ENCODE measurements at regions not wholly inside any gene's neighbourhood (a gene's known extent, or its start where the extent isn't known, plus 50 kb on each side); places are given as distances from the start of the nearest gene placed in this dataset.
"Not testable (repeated sequence)": the region's sequence is repeated elsewhere in the genome, so short reads cannot be mapped to it uniquely, and the experiment has no call there.

DNA sequence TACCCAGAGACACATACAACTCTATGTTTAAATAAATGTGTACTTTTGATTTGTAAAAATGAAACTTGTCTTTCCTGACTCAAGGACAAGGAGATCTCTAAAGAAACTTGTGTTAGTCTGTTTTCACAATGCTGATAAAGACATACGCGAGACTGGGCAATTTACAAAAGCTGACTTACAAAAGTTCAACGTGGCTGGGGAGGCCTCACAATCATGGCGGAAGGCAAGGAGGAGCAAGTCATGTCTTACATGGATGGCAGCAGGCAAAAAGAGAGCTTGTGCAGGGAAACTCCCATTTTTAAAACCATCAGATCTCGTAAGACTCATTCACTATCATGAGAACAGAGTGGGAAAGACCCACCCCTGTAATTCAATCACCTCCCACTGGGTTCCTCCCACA is 52.2 kb upstream of the PAPSS1 start:
- DNase-seq (ENCODE audit: low spot score); CTCF ChIA-PET; POLR2A ChIA-PET (ENCODE audit: low non-redundant PET); H3K27ac ChIP-seq: not testable (repeated sequence)

DNA sequence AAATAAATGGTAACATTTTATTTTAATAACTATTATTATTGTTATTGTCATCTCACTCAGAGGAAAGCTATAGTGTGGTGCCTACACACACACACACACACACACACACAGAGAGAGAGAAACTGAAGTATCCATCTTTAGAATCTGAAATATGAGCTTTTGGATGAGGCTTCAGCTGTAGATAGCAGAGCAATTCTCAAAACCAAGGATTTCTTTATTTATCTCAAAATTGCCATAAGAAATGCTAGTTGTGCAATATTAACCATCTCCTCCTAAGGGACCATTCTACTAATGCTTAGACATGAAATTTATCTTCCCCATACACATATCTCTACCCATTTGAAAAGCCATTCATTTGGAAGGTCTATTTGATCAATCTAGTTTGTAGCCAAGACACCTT is 50.1 kb upstream of the SGMS2 start:
- DNase-seq (ENCODE audit: low spot score), result no peak
- CTCF ChIA-PET, result interaction anchor here (0.6 kb wide), 1 partner anchor 649 kb away, joined by 4 read pairs; no protein-coding TSS in a partner anchor
- TF ChIP-seq, protein P1, sequence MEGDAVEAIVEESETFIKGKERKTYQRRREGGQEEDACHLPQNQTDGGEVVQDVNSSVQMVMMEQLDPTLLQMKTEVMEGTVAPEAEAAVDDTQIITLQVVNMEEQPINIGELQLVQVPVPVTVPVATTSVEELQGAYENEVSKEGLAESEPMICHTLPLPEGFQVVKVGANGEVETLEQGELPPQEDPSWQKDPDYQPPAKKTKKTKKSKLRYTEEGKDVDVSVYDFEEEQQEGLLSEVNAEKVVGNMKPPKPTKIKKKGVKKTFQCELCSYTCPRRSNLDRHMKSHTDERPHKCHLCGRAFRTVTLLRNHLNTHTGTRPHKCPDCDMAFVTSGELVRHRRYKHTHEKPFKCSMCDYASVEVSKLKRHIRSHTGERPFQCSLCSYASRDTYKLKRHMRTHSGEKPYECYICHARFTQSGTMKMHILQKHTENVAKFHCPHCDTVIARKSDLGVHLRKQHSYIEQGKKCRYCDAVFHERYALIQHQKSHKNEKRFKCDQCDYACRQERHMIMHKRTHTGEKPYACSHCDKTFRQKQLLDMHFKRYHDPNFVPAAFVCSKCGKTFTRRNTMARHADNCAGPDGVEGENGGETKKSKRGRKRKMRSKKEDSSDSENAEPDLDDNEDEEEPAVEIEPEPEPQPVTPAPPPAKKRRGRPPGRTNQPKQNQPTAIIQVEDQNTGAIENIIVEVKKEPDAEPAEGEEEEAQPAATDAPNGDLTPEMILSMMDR (conservative IDR thresholded peaks at IDR 0.05; ENCODE audit: low read depth), result no peak
- H3K27ac ChIP-seq, result no peak overlapping the region
- POLR2A ChIA-PET (ENCODE audit: low non-redundant PET), result no interaction called here

Measured in RWPE1 (cell line).